HG03460 (cell line): ENCODE measurements at regions not wholly inside any gene's neighbourhood (a gene's known extent, or its start where the extent isn't known, plus 50 kb on each side); places are given as distances from the start of the nearest gene placed in this dataset.

ENCODE experiments used
- ATAC-seq: cut with Tn5 transposase; IDR thresholded peaks from one replicate; pipeline ENCODE4 v1.9.1; 2021; ENCODE audit not compliant: unreplicated experiment

- ATAC-seq, result no peak
Measured at GRCh38 chr5:53323943-53324642, 156.3 kb upstream of the FST start.

- ATAC-seq, result no peak
Measured at GRCh38 chr5:53326424-53327153, 153.8 kb upstream of the FST start.

GRCh38 chr5:53327811-53328334, 152.6 kb upstream of the FST start:
- no peak for ATAC-seq

GRCh38 chr5:53330491-53330890, 149.9 kb upstream of the FST start:
- no peak for ATAC-seq

GRCh38 chr5:53331463-53331862, 149.0 kb upstream of the FST start:
- ATAC-seq, result no peak

- ATAC-seq, result no peak
Measured at GRCh38 chr5:53333160-53333559, 147.3 kb upstream of the FST start.

GRCh38 chr5:53334431-53334941, 145.9 kb upstream of the FST start:
- no peak for ATAC-seq

GRCh38 chr5:53335115-53335514, 145.3 kb upstream of the FST start:
- no peak for ATAC-seq

- ATAC-seq, result no peak
Measured at GRCh38 chr5:53337827-53338226, 142.6 kb upstream of the FST start.

GRCh38 chr5:53338971-53339370, 141.5 kb upstream of the FST start:
- no peak for ATAC-seq

- ATAC-seq, result no peak
Measured at GRCh38 chr5:53339962-53340540, 140.4 kb upstream of the FST start.

GRCh38 chr5:53340956-53341750, 139.3 kb upstream of the FST start:
- no peak for ATAC-seq

GRCh38 chr5:53342236-53342635, 138.2 kb upstream of the FST start:
- ATAC-seq, result no peak

GRCh38 chr5:53343187-53343586, 137.2 kb upstream of the FST start:
- ATAC-seq, result no peak

- no peak for ATAC-seq
Measured at GRCh38 chr5:53350368-53350767, 130.1 kb upstream of the FST start.

- ATAC-seq, result no peak
Measured at GRCh38 chr5:53350991-53351770, 129.2 kb upstream of the FST start.

GRCh38 chr5:53355316-53355715, 125.1 kb upstream of the FST start:
- no peak for ATAC-seq

GRCh38 chr5:53355931-53356330, 124.5 kb upstream of the FST start:
- ATAC-seq, result no peak

GRCh38 chr5:53357439-53357838, 123.0 kb upstream of the FST start:
- no peak for ATAC-seq

GRCh38 chr5:53358794-53359193, 121.6 kb upstream of the FST start:
- no peak for ATAC-seq
